SU-DHL-6 (cell line): ENCODE measurements at regions not wholly inside any gene's neighbourhood (a gene's known extent, or its start where the extent isn't known, plus 50 kb on each side); places are given as distances from the start of the nearest gene placed in this dataset.

ENCODE experiments used
- CTCF ChIP-seq: fragments of 200-600 bp; sonication (generic); IDR thresholded peaks from one replicate; pipeline ENCODE4 v1.5.1; 2017; ENCODE audit warnings: antibody characterized with exemption, mild to moderate bottlenecking, low read length, moderate library complexity; ENCODE audit not compliant: insufficient read depth, poor library complexity, severe bottlenecking
- EZH2phosphoT487 ChIP-seq: fragments of 200-600 bp; sonication (generic), shearing (Covaris generic); conservative IDR thresholded peaks from 2 replicates; pipeline ENCODE4 v1.6.1; 2018; ENCODE audit warnings: mild to moderate bottlenecking, antibody characterized with exemption, low read length, moderate library complexity, mixed read lengths

GRCh38 chr21:16584756-16585155, 855.0 kb downstream of the USP25 start:
- TF ChIP-seq CTCF (no peak), EZH2phosphoT487 (no peak)
